NCI-H82 (cell line): ENCODE measurements at regions not wholly inside any gene's neighbourhood (a gene's known extent, or its start where the extent isn't known, plus 50 kb on each side); places are given as distances from the start of the nearest gene placed in this dataset.

Source experiments
- DNase-seq: peaks from one replicate; lab custom pipeline; 2025; lab: John Stamatoyannopoulos, UW

DNA sequence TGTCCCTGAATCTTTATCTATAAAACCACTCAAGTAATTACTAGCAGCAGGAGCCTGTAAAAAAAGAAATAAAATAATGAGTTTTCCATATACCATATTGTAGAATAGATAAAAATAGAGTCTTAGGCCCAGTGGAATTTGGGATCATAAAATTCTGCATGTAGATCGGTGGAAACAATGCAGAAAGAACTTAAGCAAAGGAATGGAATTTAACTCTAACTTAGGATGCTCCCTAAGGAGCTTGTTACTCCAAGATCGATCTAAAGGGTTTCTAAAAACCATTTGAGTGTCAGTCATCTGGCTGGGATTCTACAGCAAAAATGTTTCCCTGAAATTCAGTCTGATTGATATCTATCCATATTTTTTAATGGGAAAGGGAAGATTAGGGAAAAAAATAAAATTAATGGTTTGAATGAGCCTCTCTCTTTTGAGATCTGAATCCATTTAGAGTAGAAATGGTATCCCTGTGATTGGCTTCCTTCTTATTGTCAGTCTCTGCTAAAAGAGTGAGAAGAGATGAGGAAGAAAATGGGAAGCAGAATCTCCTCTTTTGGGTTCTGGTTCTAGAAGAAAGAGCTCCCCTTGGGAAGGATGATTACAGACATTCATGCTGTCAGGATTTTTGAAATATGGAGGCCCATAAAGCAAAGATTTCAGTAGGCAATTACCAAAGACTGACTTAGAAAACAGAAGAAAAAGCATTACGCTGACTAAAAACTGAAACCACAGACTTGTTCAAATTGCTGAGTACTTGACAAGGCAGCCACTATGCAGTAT, 564.3 kb upstream of the MARCKS start:
- DNase-seq = no peak

- no peak for DNase-seq
Observed at GRCh38 chr6:113293423-113293740, 563.8 kb upstream of the MARCKS start.

GRCh38 chr6:113299531-113299930, 557.6 kb upstream of the MARCKS start:
- DNase-seq = peak; percentile 52

DNA sequence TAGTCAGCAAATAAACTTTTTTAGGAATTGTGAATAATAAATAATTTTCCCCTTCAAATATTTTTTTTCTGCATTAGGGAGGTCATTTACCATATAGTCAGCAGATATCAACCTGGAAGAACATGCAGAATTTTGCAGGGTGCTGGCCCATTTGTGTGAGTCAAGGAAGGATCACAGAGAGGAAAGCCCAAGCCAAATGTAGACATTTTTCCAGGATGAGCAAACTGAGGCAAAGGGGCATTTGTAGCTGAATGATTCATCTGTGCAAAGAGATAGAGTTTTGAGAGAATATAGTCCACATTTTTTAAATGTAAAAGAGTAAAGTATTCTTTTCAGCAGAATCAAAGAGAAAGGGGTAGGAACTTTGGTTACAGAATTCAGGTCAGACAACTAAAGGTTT, 555.5 kb upstream of the MARCKS start:
- DNase-seq = no peak

GRCh38 chr6:113304116-113304515, 553.0 kb upstream of the MARCKS start:
- no peak for DNase-seq

DNA sequence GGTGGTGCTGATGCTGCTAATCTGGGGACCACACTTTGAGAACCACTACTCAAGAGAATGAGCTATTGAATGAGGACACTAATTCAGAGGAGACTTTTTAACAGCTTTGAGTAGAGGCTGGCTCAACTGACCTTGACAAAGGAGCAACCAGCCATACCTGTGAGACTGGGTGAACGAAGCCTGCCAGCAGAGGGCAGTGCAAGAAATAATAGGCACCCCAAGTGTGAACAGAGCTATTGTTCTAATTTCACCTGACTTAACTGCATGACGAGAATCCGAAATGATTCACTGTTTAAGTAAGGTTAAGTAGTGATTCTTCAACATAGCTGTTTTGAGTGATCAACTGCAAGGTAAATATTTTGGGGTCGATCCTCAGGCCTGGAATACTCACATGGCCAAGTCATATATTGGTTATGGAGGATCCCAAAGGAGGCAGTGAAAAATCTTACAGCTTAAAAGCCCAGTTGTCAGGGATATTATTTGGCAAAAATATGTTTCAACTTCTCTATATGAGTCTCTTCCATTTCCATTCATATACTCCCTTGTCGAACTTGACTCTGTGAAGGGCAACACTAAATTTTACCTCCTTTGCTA, 550.5 kb upstream of the MARCKS start:
- DNase-seq = peak; percentile 78

DNA sequence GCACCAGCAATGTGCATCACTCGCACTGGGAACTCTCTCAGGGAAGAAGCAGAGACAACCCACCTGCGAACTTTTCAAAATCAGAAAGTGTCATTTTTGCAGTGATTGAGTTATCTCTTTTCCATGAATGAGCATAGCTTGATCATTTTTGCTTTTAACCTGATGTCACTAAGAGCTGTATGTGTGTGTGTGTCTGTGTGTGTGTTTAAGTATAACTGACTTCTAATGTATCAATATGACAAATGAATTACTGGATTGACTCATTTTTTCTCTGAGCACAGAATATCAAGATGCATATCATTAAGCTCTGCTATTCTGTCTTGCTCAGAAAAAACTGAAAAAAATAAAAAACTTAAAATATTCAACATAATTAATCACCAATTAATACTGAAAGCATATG, 548.9 kb upstream of the MARCKS start:
- no peak for DNase-seq

- no peak for DNase-seq
Observed at GRCh38 chr6:113313841-113314240, 543.3 kb upstream of the MARCKS start.

DNA sequence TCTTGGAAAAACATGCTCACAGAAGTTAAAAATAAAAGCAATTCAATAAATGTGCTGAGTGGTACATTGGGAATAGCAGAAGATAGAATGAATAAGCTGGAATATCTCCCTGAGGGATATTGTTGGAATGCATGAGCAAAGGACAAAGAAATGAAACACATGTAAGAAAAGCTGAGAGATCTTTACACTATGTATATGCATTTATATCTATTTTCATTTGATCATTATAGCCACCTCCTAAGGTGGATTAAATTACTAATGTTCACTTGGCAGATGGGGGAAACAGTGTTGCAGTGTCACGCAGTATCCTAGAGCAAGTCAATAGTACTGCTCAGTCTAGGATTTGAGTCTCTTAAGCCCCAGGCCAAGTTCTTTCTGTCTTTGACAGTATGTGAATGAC, 542.0 kb upstream of the MARCKS start:
- DNase-seq = no peak

DNA sequence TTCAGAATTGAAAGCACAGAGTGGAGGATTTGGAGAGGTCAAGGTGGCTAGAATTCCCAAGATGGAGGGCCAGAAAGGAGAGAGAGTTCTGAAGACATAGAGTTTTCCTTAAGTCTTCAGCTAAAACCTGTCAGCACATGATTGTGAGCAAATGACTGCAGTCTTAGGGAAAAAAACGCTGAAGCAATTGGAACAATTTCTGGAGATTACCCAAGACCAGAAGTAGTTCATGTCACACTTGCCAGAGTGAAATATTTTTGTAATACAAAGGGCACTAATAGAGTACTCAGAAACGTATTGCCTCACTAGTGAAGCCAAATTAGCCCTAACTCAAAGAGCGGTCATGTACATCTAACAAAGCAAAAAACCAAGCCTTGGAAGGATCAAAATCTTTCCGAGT, 541.3 kb upstream of the MARCKS start:
- DNase-seq = no peak

GRCh38 chr6:113317442-113317841, 539.7 kb upstream of the MARCKS start:
- no peak for DNase-seq

- DNase-seq = no peak
Observed at GRCh38 chr6:113317891-113318574, 539.1 kb upstream of the MARCKS start.

DNA sequence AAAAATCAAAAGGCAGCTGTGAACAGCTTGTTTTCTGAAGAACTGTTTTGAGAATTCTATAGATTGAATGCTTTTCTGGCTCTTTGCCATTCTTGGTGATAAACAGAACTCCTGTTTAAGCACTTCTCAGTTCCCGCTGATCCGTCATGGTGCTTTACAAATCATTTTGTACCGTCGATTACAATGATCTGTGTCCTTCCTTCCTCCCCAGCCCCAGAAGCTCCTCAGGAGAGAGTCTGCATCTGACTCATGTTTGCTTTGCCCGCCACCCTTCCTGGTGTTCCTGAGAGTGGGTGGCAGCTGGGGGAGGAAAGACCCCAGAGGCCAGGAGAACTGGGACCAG, 538.6 kb upstream of the MARCKS start:
- no peak for DNase-seq

DNA sequence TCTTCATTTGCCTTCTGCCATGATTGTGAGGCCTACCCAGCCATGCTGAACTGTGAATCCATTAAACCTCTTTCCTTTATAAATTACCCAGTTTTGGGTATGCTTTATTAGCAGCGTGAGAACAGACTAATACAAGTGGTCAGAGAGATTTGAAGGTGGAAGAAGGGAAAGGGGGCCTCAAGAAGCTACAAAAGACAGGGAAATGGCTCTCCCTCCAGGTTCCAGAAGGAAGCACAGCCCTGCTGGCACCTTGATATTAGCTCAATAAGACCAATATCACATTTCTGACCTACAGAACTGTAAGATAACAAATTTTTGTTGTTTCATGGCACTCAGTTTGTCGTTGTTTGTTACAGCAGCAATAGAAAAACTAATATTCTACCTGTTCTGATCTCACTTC, 536.5 kb upstream of the MARCKS start:
- no peak for DNase-seq

DNA sequence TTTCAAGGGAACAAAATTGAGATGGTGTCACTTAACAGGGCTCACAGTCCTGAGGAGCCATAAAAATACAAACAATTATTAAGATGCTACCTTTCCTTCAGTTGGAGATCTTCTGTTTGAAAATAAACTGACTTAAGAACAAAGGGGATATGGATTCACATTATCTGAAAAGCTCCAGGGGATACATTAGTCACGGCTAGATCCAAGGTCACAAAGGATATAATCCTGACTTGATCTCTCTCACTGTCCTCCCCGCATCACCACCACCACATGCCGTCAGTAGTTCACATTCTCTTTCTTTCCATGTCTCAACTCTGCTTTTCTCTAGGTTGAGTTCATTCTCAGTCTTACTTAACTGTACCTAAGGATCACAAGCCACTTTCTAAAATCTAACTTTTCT, 530.4 kb upstream of the MARCKS start:
- DNase-seq = no peak

DNA sequence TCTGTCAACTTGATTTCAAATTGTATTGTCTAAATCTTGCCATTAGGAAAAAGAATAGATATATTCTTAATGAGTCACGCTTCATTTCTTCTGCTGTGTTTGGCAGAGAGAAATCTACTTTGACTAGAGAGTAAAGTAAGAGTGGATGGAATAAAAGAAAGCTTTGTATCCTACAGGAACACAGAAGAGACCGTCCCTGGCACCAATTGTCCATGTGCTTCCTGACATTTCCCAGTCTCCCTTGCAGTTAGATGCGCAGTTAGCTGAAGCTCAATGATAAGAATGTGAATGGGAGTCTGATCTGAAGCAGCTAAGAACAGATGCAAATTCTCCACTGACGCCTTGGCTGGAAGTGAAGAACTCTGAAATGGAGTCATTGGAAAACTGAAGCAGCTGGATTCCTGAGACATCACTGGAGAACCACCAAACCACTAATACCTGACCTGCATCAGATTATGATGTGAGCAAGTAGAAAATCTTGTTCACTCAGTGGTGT, 528.2 kb upstream of the MARCKS start:
- no peak for DNase-seq

DNA sequence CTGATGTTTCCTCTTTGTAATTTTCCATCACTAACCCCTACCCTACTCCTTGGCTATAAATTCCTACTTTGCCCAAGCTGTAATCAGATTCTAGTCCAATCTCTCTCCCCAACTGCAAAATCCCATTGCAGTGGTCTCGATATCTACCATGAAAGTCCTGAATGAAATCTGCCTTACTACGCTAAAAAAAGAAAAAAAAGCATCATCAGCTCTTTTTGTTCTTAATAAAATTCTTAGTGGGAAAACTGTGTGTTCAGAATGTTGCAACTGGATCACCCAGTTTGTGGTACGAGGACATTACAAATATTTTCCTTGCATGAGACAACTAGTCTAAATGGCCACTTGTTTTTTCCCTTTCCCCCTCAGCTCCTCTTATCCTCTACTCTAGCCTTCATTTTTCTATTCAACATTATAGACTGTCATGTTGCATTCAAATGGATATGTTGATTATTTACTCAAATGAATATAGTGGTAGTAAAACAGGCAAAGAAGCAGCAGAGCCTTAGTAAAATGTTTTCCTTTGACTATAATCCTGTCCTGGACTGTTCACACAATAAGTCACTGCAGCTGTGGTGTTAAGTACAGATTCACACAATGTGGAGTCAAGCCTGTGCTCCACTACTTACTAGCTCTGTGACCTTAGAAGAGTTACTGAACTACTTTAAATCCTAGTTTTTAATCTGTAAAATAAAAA, 527.1 kb upstream of the MARCKS start:
- peak; percentile 26 for DNase-seq

DNA sequence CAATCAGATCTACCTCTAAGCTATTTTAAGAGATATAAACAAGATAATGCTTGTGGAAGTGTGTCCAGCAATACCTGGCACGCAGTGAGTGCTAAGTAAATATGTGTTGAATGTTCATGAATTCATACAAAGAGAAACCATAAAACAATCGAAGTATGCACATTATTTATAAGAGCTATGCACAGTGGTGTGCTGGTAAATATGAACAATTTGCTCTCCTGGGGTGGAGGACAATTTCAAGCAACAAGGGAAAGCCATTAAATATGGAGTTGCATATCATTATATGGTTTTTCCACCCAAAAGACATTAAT, 526.6 kb upstream of the MARCKS start:
- no peak for DNase-seq

GRCh38 chr6:113331021-113331420, 526.1 kb upstream of the MARCKS start:
- DNase-seq = no peak

- DNase-seq = no peak
Observed at GRCh38 chr6:113338644-113339043, 518.5 kb upstream of the MARCKS start.

- DNase-seq = no peak
Observed at GRCh38 chr6:113339209-113339608, 517.9 kb upstream of the MARCKS start.

DNA sequence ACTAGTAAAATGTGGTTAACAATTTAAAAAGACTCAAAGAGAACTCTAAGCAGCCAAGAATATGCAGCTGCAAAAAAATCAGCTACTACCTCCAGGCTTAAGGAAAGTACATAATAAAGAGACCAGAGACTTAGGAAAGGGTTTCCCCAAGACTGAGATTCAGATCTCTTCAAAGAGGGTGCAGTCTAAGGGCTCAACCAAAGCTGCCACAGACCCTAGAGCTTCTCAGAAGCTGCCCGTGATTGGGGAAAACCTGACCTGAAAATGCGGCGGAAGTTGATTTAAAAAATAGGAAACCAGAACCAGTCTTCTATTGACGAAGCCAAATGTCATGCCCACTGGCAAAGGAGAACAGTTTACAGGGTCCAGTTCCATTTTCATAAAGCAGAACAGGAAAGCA, 516.8 kb upstream of the MARCKS start:
- DNase-seq = no peak

DNA sequence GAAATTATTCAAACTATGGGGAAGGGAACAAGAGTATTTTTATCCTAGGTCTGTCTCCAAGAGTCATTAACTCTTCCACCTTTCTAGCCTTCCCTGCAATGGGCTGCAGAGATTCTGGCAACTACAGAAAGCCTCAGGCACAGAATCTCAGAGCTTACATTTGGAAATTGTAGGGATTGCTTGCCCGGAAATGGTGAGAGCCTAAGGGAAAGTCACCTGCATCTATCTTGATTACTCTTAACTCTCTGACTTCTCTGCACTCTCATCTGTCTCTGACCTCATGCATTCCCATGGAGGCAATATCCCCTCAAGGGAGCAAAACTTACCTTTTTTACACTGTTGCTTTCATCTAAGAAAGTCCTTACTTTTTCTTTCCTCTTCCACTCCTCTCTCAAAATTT, 513.2 kb upstream of the MARCKS start:
- DNase-seq = no peak
